ENCODE measurements at regions not wholly inside any gene's neighbourhood (a gene's known extent, or its start where the extent isn't known, plus 50 kb on each side); places are given as distances from the start of the nearest gene placed in this dataset.

DNA sequence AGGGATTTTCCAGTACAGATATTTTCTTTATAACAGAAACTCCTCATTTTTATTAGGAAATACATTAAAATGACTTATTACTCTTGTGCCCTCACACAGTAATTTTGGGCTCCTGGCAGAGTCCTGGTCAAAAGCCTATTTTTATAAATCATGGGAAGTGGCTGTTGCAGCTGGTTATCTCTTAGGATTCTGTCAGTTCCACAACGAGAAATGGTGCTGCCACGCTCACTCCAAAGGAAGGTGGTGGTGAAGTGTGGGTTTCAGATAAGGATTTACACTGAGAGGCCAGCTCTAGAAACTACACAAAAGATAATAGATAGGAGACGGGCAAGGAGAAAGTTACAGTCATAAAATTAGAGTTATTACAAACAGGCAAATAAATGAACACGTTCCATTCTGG, 159.2 kb upstream of the FAM241A start:
- TF ChIP-seq, protein P1, sequence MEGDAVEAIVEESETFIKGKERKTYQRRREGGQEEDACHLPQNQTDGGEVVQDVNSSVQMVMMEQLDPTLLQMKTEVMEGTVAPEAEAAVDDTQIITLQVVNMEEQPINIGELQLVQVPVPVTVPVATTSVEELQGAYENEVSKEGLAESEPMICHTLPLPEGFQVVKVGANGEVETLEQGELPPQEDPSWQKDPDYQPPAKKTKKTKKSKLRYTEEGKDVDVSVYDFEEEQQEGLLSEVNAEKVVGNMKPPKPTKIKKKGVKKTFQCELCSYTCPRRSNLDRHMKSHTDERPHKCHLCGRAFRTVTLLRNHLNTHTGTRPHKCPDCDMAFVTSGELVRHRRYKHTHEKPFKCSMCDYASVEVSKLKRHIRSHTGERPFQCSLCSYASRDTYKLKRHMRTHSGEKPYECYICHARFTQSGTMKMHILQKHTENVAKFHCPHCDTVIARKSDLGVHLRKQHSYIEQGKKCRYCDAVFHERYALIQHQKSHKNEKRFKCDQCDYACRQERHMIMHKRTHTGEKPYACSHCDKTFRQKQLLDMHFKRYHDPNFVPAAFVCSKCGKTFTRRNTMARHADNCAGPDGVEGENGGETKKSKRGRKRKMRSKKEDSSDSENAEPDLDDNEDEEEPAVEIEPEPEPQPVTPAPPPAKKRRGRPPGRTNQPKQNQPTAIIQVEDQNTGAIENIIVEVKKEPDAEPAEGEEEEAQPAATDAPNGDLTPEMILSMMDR (IDR thresholded peaks at IDR 0.05), result no peak
- TF ChIP-seq POLR2A (IDR thresholded peaks at IDR 0.05), result no peak
